ENCODE measurements at regions not wholly inside any gene's neighbourhood (a gene's known extent, or its start where the extent isn't known, plus 50 kb on each side); places are given as distances from the start of the nearest gene placed in this dataset.

DNA sequence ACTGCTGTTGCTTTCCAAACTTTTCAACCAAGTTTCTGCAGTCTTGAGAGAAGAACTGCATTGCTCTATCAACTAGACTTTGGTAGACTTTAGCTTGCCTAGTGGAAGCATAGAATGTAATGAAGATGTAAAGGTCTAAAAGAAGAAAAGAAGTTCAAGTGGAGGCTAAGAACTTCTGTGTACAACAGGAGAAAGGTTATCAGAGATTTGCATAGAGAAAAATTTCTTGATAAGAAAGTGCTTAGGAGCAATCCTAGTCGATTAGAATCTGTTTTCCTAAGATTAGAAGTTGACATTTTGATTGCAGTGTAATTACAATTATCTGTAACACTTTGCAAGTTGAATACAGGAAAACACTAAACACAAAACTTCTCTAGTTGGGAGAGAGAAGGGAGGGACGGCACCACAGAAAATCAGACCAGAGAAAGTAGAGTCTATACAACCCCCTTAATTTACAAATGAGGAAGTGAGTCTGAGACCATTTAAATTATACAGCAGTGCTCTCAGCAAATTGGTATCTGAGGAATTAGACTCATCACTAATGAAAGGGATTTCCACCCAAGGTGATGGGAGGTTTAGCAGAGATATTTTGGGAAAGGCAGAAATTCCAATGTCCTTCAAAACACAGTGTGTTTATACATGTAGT, 194.3 kb upstream of the MARCKS start:
- Histone ChIP-seq H3K4me2 (no peak overlapping the region), H3K27me3 (ENCODE audit: insufficient read depth) (no peaks in the 10 kb centered on the region), H3K4me1 (ENCODE audit: insufficient read depth) (no peaks in the 10 kb centered on the region), H3K79me2 (replicated peaks; ENCODE audit: insufficient read depth) (no peaks in the 10 kb centered on the region), H2AFZ (peak overlapping the region; percentile 17; the same call in 1 of the 2 replicates), H3K27ac (ENCODE audit: low read depth) (no peak overlapping the region), H3K9me2 (ENCODE audit: insufficient read depth) (no peaks in the 10 kb centered on the region), H3K4me3 (no peak overlapping the region), H3K36me3 (ENCODE audit: insufficient read depth) (no peaks in the 10 kb centered on the region), H4K20me1 (replicated peaks; ENCODE audit: insufficient read depth) (no peaks in the 10 kb centered on the region), H3F3A (replicated peaks; ENCODE audit: low read depth) (no peaks in the 10 kb centered on the region)
- DNase-seq (ENCODE audit: low spot score) (no peak), ATAC-seq (no peak)
- no peaks in the 10 kb centered on the region for H3K36me3 Mint-ChIP-seq (ENCODE audit: low read depth)
- H3K4me3 Mint-ChIP-seq = no peak overlapping the region
- TF ChIP-seq ZNF114 (CRISPR knock-in tag; IDR thresholded peaks at IDR 0.05) = no peak
- peaks cover 4% of the 10 kb centered on the region; the same call in 2 of the 3 replicates for H3K4me1 Mint-ChIP-seq
- H3K27me3 Mint-ChIP-seq (ENCODE audit: insufficient read depth, low read depth, poor library complexity) = no peaks in the 10 kb centered on the region
- H3K27ac Mint-ChIP-seq = no peak overlapping the region; the same call in 1 of the 2 replicates
- H3K9me3 Mint-ChIP-seq = no peaks in the 10 kb centered on the region

DNA sequence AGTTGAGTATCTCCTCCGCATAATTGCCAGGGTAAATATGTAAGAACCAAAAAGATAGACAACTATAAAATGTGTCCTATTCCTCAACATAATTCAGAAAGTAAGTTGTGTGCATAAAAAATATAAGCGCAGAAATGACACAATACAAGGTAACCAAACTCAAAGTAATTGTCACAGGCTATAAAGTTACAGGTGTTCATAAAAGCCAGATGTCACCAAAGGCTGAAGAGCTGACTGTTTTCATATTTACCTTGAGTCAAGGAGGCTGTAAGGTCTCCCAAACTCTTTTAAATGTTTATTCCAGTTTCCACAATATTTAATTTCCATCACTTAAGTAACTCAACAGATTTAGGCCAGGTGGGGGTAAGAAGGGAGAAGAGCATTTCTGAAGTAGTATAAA, 192.2 kb upstream of the MARCKS start:
- Mint-ChIP-seq H3K27me3 (ENCODE audit: insufficient read depth, low read depth, poor library complexity) (no peaks in the 10 kb centered on the region), H3K4me1 (peaks cover 4% of the 10 kb centered on the region; the same call in 2 of the 3 replicates), H3K27ac (no peak overlapping the region), H3K36me3 (ENCODE audit: low read depth) (no peaks in the 10 kb centered on the region), H3K4me3 (no peak overlapping the region), H3K9me3 (no peaks in the 10 kb centered on the region)
- H3K27me3 ChIP-seq (ENCODE audit: insufficient read depth) = no peaks in the 10 kb centered on the region
- H3K36me3 ChIP-seq (ENCODE audit: insufficient read depth) = no peaks in the 10 kb centered on the region
- DNase-seq (ENCODE audit: low spot score) (no peak), ATAC-seq (no peak)
- no peak overlapping the region for H3K27ac ChIP-seq (ENCODE audit: low read depth)
- H3F3A ChIP-seq (replicated peaks; ENCODE audit: low read depth) = no peaks in the 10 kb centered on the region
- no peaks in the 10 kb centered on the region for H4K20me1 ChIP-seq (replicated peaks; ENCODE audit: insufficient read depth)
- no peaks in the 10 kb centered on the region for H3K79me2 ChIP-seq (replicated peaks; ENCODE audit: insufficient read depth)
- H3K4me1 ChIP-seq (ENCODE audit: insufficient read depth) = no peaks in the 10 kb centered on the region
- no peak overlapping the region for H3K4me2 ChIP-seq
- no peak overlapping the region for H2AFZ ChIP-seq
- no peak overlapping the region for H3K4me3 ChIP-seq
- no peaks in the 10 kb centered on the region for H3K9me2 ChIP-seq (ENCODE audit: insufficient read depth)
- no peak for TF ChIP-seq EZH2phosphoT487 (IDR thresholded peaks at IDR 0.05; ENCODE audit: unreplicated experiment)
- TF ChIP-seq JUNB (IDR thresholded peaks at IDR 0.05; ENCODE audit: unreplicated experiment) = no peak
- TF ChIP-seq, protein P1, sequence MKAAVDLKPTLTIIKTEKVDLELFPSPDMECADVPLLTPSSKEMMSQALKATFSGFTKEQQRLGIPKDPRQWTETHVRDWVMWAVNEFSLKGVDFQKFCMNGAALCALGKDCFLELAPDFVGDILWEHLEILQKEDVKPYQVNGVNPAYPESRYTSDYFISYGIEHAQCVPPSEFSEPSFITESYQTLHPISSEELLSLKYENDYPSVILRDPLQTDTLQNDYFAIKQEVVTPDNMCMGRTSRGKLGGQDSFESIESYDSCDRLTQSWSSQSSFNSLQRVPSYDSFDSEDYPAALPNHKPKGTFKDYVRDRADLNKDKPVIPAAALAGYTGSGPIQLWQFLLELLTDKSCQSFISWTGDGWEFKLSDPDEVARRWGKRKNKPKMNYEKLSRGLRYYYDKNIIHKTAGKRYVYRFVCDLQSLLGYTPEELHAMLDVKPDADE (IDR thresholded peaks at IDR 0.05) = no peak
- TF ChIP-seq, protein P2, sequence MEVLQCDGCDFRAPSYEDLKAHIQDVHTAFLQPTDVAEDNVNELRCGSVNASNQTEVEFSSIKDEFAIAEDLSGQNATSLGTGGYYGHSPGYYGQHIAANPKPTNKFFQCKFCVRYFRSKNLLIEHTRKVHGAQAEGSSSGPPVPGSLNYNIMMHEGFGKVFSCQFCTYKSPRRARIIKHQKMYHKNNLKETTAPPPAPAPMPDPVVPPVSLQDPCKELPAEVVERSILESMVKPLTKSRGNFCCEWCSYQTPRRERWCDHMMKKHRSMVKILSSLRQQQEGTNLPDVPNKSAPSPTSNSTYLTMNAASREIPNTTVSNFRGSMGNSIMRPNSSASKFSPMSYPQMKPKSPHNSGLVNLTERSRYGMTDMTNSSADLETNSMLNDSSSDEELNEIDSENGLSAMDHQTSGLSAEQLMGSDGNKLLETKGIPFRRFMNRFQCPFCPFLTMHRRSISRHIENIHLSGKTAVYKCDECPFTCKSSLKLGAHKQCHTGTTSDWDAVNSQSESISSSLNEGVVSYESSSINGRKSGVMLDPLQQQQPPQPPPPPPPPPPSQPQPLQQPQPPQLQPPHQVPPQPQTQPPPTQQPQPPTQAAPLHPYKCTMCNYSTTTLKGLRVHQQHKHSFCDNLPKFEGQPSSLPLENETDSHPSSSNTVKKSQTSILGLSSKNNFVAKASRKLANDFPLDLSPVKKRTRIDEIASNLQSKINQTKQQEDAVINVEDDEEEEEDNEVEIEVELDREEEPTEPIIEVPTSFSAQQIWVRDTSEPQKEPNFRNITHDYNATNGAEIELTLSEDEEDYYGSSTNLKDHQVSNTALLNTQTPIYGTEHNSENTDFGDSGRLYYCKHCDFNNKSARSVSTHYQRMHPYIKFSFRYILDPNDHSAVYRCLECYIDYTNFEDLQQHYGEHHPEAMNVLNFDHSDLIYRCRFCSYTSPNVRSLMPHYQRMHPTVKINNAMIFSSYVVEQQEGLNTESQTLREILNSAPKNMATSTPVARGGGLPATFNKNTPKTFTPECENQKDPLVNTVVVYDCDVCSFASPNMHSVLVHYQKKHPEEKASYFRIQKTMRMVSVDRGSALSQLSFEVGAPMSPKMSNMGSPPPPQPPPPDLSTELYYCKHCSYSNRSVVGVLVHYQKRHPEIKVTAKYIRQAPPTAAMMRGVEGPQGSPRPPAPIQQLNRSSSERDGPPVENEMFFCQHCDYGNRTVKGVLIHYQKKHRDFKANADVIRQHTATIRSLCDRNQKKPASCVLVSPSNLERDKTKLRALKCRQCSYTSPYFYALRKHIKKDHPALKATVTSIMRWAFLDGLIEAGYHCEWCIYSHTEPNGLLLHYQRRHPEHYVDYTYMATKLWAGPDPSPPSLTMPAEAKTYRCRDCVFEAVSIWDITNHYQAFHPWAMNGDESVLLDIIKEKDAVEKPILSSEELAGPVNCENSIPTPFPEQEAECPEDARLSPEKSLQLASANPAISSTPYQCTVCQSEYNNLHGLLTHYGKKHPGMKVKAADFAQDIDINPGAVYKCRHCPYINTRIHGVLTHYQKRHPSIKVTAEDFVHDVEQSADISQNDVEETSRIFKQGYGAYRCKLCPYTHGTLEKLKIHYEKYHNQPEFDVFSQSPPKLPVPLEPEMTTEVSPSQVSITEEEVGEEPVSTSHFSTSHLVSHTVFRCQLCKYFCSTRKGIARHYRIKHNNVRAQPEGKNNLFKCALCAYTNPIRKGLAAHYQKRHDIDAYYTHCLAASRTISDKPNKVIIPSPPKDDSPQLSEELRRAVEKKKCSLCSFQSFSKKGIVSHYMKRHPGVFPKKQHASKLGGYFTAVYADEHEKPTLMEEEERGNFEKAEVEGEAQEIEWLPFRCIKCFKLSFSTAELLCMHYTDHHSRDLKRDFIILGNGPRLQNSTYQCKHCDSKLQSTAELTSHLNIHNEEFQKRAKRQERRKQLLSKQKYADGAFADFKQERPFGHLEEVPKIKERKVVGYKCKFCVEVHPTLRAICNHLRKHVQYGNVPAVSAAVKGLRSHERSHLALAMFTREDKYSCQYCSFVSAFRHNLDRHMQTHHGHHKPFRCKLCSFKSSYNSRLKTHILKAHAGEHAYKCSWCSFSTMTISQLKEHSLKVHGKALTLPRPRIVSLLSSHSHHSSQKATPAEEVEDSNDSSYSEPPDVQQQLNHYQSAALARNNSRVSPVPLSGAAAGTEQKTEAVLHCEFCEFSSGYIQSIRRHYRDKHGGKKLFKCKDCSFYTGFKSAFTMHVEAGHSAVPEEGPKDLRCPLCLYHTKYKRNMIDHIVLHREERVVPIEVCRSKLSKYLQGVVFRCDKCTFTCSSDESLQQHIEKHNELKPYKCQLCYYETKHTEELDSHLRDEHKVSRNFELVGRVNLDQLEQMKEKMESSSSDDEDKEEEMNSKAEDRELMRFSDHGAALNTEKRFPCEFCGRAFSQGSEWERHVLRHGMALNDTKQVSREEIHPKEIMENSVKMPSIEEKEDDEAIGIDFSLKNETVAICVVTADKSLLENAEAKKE (CRISPR knock-in tag; IDR thresholded peaks at IDR 0.05) = no peak
